ENCODE measurements at regions not wholly inside any gene's neighbourhood (a gene's known extent, or its start where the extent isn't known, plus 50 kb on each side); places are given as distances from the start of the nearest gene placed in this dataset.

DNA sequence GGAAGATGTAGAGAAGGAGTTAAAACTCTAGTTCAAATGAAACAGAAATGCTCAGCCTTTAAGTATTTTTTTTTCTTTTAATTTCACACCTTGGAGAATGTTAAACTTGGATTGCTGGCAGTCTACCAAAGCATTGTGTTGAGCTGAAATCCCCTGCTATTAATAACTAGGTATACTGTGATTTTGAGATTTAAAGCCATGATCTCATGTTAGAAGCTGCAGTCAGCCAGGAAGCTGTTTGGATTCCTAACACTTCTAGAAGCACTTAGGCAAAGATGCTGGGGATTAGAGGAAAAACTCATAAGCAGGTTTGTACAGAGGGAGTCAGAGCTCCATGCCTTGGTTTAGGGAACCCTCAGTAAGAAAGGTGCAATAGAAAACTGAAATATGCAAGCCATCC is 141.4 kb downstream of the KIF4B start:
- TF ChIP-seq, protein P1, sequence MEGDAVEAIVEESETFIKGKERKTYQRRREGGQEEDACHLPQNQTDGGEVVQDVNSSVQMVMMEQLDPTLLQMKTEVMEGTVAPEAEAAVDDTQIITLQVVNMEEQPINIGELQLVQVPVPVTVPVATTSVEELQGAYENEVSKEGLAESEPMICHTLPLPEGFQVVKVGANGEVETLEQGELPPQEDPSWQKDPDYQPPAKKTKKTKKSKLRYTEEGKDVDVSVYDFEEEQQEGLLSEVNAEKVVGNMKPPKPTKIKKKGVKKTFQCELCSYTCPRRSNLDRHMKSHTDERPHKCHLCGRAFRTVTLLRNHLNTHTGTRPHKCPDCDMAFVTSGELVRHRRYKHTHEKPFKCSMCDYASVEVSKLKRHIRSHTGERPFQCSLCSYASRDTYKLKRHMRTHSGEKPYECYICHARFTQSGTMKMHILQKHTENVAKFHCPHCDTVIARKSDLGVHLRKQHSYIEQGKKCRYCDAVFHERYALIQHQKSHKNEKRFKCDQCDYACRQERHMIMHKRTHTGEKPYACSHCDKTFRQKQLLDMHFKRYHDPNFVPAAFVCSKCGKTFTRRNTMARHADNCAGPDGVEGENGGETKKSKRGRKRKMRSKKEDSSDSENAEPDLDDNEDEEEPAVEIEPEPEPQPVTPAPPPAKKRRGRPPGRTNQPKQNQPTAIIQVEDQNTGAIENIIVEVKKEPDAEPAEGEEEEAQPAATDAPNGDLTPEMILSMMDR (IDR thresholded peaks at IDR 0.05; ENCODE audit: insufficient read depth, low read length, poor library complexity, severe bottlenecking): no peak
- no peak for TF ChIP-seq EZH2phosphoT487 (conservative IDR thresholded peaks at IDR 0.05; ENCODE audit: low read length)
